ENCODE measurements at regions not wholly inside any gene's neighbourhood (a gene's known extent, or its start where the extent isn't known, plus 50 kb on each side); places are given as distances from the start of the nearest gene placed in this dataset.

DNA sequence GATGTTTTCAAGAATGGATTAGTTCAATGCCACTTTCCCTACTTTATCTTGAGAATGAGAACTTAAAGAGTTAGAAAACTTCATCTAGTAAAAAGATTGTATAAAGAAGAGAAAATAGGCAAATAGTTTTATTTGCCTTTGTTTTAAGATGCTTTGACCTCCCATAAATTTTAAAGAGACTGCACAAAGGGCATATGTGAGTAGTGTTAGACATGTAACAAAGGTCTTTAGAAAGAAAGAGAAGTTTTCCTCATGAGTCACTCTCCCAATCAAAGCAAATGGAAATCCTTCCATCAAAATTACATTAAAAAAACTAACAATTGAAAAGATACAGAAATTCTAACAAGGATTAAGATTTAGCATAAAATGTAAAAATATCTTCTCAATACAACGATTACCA lies 381.8 kb upstream of the KIF2A start:
- intact Hi-C loops (cut with DNase I) = no loop called here
- H3K9me3 ChIP-seq = no peaks in the 10 kb centered on the region
- DNase-seq (no peak), ATAC-seq (no peak)
- TF ChIP-seq, protein P1, sequence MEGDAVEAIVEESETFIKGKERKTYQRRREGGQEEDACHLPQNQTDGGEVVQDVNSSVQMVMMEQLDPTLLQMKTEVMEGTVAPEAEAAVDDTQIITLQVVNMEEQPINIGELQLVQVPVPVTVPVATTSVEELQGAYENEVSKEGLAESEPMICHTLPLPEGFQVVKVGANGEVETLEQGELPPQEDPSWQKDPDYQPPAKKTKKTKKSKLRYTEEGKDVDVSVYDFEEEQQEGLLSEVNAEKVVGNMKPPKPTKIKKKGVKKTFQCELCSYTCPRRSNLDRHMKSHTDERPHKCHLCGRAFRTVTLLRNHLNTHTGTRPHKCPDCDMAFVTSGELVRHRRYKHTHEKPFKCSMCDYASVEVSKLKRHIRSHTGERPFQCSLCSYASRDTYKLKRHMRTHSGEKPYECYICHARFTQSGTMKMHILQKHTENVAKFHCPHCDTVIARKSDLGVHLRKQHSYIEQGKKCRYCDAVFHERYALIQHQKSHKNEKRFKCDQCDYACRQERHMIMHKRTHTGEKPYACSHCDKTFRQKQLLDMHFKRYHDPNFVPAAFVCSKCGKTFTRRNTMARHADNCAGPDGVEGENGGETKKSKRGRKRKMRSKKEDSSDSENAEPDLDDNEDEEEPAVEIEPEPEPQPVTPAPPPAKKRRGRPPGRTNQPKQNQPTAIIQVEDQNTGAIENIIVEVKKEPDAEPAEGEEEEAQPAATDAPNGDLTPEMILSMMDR (IDR thresholded peaks at IDR 0.05) = no peak
- H3K36me3 ChIP-seq = no peaks in the 10 kb centered on the region
- peaks cover 0 to 5% of the 10 kb centered on the region in 2 donors for H3K27me3 ChIP-seq
- no peaks in the 10 kb centered on the region for H3K4me1 ChIP-seq
- H3K4me3 ChIP-seq = no peak overlapping the region
- H3K27ac ChIP-seq = no peak overlapping the region

DNA sequence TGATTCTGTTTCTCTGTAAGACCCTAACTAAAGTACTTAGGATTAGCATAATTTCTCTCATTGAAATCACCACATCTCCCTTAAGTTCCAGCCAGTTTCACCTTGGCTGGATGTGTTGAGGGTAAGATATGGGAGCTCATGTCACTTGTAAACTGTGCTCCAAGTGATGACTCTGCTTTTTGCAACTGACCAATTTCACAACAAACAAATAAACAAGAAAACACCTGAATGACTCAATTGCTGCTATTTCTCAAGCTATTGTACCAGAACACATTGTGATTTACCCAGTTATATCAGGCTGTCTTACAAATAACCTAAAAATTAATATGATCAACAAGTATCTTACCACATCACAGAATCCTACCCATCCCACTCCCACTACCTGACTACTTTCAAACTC lies 379.1 kb upstream of the KIF2A start:
- no peaks in the 10 kb centered on the region for H3K4me1 ChIP-seq
- intact Hi-C loops (cut with DNase I) = no loop called here
- no peaks in the 10 kb centered on the region for H3K9me3 ChIP-seq
- no peaks in the 10 kb centered on the region for H3K36me3 ChIP-seq
- no peak for ATAC-seq
- H3K27me3 ChIP-seq = no peaks in the 10 kb centered on the region
- H3K27ac ChIP-seq = no peak overlapping the region
- no peak overlapping the region for H3K4me3 ChIP-seq
- no peak for DNase-seq
- TF ChIP-seq, protein P1 (IDR thresholded peaks at IDR 0.05) = no peak

DNA sequence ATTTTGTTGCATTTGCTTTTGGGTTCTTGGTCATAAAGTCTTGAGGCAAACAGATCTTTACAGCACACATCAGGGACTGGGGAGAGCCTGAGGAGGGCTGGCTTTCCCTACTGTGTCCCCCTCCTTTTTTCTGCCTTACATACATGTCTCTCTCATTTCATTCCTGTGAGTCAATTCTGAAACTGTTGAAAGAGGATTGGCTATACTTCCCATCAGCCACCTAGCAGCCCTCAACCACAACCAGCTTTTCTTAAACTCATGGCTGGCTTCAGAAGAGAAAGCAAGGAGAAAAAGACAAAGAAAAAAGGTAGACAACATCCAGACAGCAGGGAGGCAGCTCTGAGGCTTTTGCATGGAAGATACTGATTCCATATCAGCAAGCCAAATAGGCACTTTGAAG lies 374.8 kb upstream of the KIF2A start:
- Histone ChIP-seq H3K27me3 (no peaks in the 10 kb centered on the region), H3K36me3 (no peaks in the 10 kb centered on the region), H3K9me3 (no peaks in the 10 kb centered on the region), H3K27ac (no peak overlapping the region), H3K4me3 (no peak overlapping the region), H3K4me1 (no peaks in the 10 kb centered on the region)
- TF ChIP-seq, protein P1 (IDR thresholded peaks at IDR 0.05) = no peak
- no peak for DNase-seq
- intact Hi-C loops (cut with DNase I) = loop anchor here in 1 of 2 donors (10.0 kb wide), 1 partner anchor 876 kb away; no protein-coding TSS in a partner anchor
- no peak for ATAC-seq

DNA sequence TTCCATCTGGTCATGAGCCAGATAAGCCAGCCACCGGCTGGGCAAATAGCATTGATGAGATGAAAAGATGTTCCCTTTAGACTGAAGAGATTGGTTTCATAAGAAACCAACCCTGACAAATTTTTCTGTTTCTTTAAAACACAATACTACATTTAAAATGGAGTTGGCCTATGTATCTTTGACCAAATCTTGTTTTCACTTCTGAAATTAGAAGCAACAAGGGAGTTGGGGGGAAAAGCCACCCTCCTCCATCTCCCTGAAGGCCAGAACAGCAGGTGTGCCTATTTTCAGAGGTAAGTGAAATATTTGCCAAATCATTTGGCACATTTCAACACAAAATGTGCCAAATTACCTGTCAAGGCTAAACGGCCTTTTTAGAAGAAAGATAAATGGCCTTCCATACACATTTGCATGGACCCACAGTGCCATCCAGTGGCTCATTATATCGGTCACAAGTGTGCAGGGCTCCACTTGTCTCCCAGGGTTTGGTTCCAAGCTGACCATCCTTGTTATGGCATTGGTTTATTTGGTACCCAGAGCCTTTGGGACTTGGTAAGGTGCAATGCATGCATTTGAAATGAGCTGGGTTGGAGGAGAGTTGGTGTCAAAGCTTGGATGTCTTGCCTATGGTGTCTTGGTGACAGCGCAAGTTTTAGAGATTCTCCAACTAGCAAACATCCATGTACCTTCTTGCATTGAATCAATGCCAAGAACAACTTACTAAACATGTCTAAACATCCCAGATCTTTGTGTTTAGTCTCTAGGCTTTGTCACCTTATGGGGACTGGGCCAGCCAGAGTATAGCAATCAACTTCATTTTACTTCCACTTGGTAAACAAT lies 372.0 kb upstream of the KIF2A start:
- H3K36me3 ChIP-seq = no peaks in the 10 kb centered on the region
- no peak overlapping the region for H3K4me3 ChIP-seq
- DNase-seq = peak in 2 of 4 donors; percentile 53 to 75
- TF ChIP-seq, protein P1 (IDR thresholded peaks at IDR 0.05) = peak; percentile 50 to 58
- peak; percentile 92 for ATAC-seq
- no peaks in the 10 kb centered on the region for H3K9me3 ChIP-seq
- intact Hi-C loops (cut with DNase I) = loop anchor here in 1 of 2 donors (10.0 kb wide), 1 partner anchor 879 kb away; no protein-coding TSS in a partner anchor
- no peaks in the 10 kb centered on the region for H3K4me1 ChIP-seq
- no peak overlapping the region for H3K27ac ChIP-seq
- H3K27me3 ChIP-seq = no peaks in the 10 kb centered on the region

DNA sequence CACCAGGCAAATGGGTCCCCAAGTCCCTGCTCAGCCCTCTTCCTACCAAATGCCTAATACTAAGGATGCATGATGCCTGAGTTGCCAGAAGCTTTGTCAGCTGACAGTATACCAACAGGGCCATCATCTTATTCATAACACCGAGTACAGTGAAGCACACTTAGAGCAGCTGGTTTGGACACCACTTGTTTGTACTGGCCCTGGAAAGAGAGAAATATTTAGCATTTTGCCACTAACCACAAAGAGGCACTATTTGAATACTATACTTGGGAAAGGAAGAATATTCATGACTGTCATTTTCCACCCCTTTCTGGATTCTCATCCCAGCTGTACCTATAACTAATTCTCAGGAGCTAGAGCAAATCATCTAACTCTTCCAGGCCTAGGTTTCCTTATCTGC lies 364.4 kb upstream of the KIF2A start:
- TF ChIP-seq, protein P1 (IDR thresholded peaks at IDR 0.05) = no peak
- Histone ChIP-seq H3K9me3 (no peaks in the 10 kb centered on the region), H3K36me3 (no peaks in the 10 kb centered on the region), H3K27ac (no peak overlapping the region), H3K4me3 (no peak overlapping the region), H3K4me1 (no peaks in the 10 kb centered on the region), H3K27me3 (no peaks in the 10 kb centered on the region)
- intact Hi-C loops (cut with DNase I) = no loop called here
- ATAC-seq = no peak
- DNase-seq = no peak
